ENCODE measurements at regions not wholly inside any gene's neighbourhood (a gene's known extent, or its start where the extent isn't known, plus 50 kb on each side); places are given as distances from the start of the nearest gene placed in this dataset.

DNA sequence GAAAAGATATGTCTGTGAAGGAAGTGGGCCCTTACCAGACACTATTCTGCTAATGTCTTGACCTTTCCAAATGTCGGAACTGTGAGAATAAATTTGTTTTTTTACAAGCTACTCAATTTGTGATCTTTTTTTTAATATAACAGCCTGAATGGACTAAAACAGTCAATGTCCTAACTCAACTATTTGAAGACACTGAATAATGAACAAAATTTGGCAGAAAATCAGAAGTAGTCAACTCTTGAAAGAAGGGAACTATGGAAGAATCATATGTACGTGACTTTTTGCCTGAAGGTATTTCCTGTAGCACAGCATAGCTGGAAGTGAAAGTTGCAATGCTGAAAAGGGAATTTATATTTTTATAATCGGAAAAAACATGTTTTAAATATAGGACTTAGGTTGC is 351.8 kb upstream of the TFPI start:
- no peak for TF ChIP-seq SMC3 (IDR thresholded peaks at IDR 0.05; ENCODE audit: low read depth, low read length)
- TF ChIP-seq, protein P1, sequence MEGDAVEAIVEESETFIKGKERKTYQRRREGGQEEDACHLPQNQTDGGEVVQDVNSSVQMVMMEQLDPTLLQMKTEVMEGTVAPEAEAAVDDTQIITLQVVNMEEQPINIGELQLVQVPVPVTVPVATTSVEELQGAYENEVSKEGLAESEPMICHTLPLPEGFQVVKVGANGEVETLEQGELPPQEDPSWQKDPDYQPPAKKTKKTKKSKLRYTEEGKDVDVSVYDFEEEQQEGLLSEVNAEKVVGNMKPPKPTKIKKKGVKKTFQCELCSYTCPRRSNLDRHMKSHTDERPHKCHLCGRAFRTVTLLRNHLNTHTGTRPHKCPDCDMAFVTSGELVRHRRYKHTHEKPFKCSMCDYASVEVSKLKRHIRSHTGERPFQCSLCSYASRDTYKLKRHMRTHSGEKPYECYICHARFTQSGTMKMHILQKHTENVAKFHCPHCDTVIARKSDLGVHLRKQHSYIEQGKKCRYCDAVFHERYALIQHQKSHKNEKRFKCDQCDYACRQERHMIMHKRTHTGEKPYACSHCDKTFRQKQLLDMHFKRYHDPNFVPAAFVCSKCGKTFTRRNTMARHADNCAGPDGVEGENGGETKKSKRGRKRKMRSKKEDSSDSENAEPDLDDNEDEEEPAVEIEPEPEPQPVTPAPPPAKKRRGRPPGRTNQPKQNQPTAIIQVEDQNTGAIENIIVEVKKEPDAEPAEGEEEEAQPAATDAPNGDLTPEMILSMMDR (conservative IDR thresholded peaks at IDR 0.05; ENCODE audit: low read depth, low read length) = no peak
- TF ChIP-seq POLR2A (IDR thresholded peaks at IDR 0.05; ENCODE audit: low read depth, low read length) = no peak
- TF ChIP-seq NFE2L2 (IDR thresholded peaks at IDR 0.05; ENCODE audit: low read depth, low read length) = no peak
- no peak for TF ChIP-seq RAD21 (IDR thresholded peaks at IDR 0.05; ENCODE audit: low read length)
- TF ChIP-seq FOS (IDR thresholded peaks at IDR 0.05; ENCODE audit: low read depth, low read length) = no peak
- TF ChIP-seq MAZ (IDR thresholded peaks at IDR 0.05; ENCODE audit: borderline replicate concordance, low read depth, low read length) = no peak
- no peak for TF ChIP-seq ELK1 (IDR thresholded peaks at IDR 0.05; ENCODE audit: borderline replicate concordance, low read depth, low read length)
